NB4 (cell line): ENCODE measurements at regions not wholly inside any gene's neighbourhood (a gene's known extent, or its start where the extent isn't known, plus 50 kb on each side); places are given as distances from the start of the nearest gene placed in this dataset.

Source experiments
- DNase-seq: peaks from one replicate; pipeline ENCODE4 v3.0.0; 2010; ENCODE audit warnings: low read depth
- H3K4me3 ChIP-seq: one replicate; pipeline ENCODE4 v1.5.1; 2011; ENCODE audit warnings: mild to moderate bottlenecking, low read depth, low read length, moderate library complexity
- MYC ChIP-seq: IDR thresholded peaks from 2 replicates; pipeline ENCODE4 v1.6.1; 2011; ENCODE audit warnings: low read depth, low read length
- POLR2A ChIP-seq: IDR thresholded peaks from 2 replicates; pipeline ENCODE4 v1.6.1; 2011; ENCODE audit warnings: mild to moderate bottlenecking; ENCODE audit not compliant: insufficient read length; ENCODE audit errors: extremely low read depth
- TF ChIP-seq, protein P1 (sequence below): IDR thresholded peaks from one replicate; pipeline ENCODE4 v1.5.1; 2012; ENCODE audit warnings: low read depth, low read length
- TF ChIP-seq, protein P2 (sequence below): IDR thresholded peaks from 2 replicates; pipeline ENCODE4 v1.6.1; 2011; ENCODE audit warnings: low read depth, low read length

DNA sequence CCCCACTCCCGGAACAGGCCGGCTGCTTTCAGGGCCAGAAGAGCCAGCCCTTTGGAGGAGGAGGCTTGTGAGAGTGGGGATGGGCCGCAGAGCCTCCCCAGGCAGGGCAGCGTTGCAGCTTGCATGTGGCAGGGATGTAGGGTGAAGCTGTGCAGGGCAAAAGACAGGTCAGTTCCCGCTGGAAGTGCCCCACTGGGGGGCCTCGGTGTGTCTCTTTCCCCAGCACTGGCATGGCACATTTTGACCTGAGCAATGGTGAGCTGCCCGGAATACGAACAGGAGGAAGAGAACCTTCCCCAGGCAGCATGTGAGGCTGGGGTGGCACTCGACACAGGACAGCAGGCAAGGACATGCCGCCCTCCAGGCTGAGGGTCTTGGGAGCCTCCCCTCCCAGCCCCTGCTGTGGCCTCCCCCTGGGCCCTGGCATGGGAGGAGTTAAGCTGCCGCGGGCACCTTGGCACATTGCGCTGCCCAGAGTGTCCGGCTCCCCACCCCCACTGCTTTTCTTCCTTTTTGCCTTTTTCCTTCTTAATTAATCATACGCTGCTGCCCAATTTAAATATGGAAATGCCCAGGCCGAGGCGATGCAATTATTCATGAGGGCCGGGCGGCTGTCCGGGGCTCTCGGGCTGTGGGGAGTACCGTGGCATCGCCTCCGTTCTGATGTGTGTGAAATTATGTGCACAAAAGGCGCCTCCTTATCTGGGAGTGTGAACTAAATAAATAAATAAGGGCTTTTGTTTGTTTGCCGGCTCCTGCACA lies 76.0 kb upstream of the WNT7B start:
- no peak for DNase-seq
- no peak overlapping the region for H3K4me3 ChIP-seq
- TF ChIP-seq, protein P1, sequence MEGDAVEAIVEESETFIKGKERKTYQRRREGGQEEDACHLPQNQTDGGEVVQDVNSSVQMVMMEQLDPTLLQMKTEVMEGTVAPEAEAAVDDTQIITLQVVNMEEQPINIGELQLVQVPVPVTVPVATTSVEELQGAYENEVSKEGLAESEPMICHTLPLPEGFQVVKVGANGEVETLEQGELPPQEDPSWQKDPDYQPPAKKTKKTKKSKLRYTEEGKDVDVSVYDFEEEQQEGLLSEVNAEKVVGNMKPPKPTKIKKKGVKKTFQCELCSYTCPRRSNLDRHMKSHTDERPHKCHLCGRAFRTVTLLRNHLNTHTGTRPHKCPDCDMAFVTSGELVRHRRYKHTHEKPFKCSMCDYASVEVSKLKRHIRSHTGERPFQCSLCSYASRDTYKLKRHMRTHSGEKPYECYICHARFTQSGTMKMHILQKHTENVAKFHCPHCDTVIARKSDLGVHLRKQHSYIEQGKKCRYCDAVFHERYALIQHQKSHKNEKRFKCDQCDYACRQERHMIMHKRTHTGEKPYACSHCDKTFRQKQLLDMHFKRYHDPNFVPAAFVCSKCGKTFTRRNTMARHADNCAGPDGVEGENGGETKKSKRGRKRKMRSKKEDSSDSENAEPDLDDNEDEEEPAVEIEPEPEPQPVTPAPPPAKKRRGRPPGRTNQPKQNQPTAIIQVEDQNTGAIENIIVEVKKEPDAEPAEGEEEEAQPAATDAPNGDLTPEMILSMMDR, result no peak
- TF ChIP-seq POLR2A (no peak), MYC (no peak)
- TF ChIP-seq, protein P2, sequence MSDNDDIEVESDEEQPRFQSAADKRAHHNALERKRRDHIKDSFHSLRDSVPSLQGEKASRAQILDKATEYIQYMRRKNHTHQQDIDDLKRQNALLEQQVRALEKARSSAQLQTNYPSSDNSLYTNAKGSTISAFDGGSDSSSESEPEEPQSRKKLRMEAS, result no peak

DNA sequence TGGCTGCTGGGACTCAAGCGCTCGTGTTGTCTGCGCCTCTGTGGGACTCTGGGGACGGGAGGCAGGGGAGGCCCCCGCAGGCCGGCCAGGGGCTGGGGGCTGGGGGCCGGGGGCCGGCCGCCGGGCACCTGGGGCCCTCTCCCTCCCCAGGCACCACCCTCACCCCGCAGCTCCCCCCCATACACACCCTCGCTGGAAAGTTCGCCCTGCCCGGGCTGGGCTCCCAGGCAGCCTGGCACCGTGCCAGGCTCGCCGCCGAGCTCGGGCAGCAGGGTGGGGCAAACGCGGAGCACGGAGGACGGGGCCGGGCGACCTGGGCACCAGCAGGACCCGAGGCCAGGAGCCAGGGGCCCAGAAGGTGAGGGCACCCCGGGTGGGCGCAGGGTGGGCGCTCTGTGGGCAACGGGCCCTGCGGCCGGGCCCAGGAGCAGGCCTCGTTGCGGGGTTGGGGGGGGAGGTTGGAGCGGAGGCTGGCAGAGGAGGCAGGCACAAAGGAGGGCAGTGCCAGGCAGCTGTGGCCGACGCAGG lies 76.7 kb upstream of the WNT7B start:
- TF ChIP-seq, protein P2, result no peak
- TF ChIP-seq, protein P1, result no peak
- no peak for TF ChIP-seq MYC
- no peak for TF ChIP-seq POLR2A
- DNase-seq, result no peak
- no peak overlapping the region for H3K4me3 ChIP-seq

DNA sequence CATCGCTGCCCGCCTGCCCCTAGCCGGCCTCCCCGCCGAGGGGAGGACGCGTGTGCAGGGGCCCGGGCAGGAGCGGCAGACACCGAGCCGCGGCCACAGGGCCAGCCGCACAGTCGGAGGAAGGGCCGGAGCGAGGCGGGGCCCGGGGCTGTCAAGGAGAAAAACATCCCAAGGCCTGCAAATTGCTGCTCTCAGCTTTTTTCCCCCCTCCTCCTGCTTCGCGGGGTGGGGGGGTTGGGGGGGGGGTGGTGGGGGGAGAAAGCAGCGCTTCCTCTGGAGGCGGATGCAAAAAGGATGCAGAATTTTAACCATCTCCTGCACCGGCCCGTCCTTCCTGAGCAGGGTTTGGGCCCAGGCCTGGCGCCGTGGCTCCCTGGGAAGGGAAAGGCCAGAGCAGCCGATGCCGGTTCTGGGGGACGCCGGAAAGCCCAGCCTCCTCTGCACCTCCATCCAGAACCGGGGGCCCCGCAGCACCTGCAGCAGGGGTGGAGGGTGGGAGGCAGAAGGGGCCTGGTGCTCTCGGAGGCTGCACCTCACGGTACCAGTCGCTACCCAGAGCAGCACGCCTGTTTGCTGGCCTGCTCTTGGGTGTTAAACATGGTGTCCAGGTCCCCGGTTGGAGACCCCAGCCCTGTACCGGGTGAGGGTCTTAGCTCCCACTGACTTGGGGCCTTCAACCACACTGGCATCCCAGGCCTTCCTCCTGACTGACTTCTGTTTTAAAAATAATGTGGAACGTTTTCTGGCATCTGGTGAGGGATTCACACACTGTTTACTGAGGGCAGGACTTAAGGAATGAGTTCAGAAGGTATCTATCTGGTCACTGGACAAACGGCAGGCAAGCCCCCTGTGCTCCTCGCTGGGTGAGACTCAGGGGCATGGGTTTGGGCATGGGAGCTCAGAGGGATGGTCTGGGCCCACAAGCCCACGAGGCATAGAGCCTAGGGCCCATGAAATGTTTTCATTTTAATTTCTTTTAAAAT lies 77.4 kb upstream of the WNT7B start:
- TF ChIP-seq, protein P2, result no peak
- no peak for TF ChIP-seq POLR2A
- no peak for TF ChIP-seq MYC
- TF ChIP-seq, protein P1, result no peak
- H3K4me3 ChIP-seq, result no peak overlapping the region
- DNase-seq, result no peak

DNA sequence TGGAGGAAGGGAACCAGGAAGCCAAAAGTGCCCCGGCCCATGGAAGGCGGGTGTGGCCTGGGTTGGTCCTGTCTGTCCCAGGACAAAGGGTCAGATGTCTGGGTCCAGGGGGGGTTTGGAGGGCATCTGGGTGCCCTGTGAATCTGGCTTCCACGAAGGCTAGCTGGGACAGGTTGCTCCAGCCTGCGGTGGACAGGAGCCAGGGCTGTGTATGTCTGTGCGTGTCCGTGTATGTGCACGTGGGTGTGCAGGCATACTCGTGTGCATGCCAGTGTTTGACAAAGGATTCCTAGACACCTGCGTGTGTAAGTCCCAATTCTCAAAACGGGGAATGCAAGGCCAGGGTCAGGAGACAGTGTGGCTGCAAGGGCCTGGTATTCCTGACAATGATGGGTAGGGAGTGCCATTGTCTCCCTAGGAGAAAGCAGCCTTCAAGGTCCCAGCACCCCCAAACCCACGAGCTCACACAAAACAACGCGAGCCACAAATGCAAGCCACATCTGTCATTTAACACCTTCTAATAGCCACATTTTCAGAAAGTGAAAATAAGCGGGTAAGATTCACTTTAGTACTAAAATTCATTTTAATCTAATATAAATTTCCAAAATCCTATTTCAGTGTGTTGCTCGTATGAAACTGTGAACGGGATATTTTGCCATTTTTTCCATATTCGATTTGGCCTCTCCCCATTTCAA lies 78.4 kb upstream of the WNT7B start:
- H3K4me3 ChIP-seq, result no peak overlapping the region
- DNase-seq, result no peak
- TF ChIP-seq, protein P2, result no peak
- TF ChIP-seq, protein P1, result no peak
- TF ChIP-seq MYC (no peak), POLR2A (no peak)

DNA sequence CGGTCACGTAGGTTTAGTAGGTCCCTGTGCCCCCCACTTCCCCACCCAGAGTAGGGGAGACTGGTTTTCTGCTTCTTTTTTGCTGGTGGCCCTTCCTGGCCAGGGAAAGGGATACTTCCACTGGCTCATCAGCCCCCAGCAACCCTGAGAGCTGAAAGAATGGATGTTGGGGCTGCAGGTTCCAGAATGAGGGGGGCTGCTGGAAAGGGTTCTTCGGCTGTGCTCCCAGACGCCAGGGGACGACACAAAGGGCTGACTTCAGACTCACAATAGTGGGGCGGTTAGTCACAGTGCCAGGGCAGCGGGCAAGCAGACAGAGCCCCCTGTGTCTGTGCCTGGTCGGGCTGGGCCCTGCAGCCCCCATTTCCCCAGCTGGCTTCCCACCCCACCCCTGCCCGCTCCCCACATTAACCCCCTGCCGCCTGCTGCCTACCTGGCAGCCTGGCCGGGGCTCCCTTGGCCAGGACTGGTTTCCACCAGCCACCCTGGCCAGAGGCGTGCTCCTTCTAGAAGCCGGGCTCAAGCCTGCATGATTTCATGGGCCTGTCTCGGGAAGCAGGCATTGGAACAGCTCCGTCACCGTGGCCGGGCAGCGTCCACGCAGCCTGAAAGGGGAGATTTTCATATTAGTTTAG lies 79.1 kb upstream of the WNT7B start:
- no peak overlapping the region for H3K4me3 ChIP-seq
- TF ChIP-seq MYC (no peak), POLR2A (no peak)
- TF ChIP-seq, protein P1, result no peak
- TF ChIP-seq, protein P2, result no peak
- no peak for DNase-seq
